Kidney (tissue), 13 donors: ENCODE measurements at regions not wholly inside any gene's neighbourhood (a gene's known extent, or its start where the extent isn't known, plus 50 kb on each side); places are given as distances from the start of the nearest gene placed in this dataset.

Experiments used
- DNase-seq, 5 donors: peaks; one replicate each; pipeline ENCODE4 v3.0.0-alpha.2; 2013 to 2020
- FAIRE-seq: peaks from 2 replicates; lab custom pipeline; 2012; peaks lifted over from hg19 to GRCh38; lab: Jason Lieb, UNC
- H3K27ac ChIP-seq, 2 donors: one replicate each; pipeline ENCODE4 v1.7.0; 2013; ENCODE audit warnings: low read depth in 2 of 2, low read length in 2 of 2, inconsistent platforms in 1 of 2
- H3K27me3 ChIP-seq: one replicate; pipeline ENCODE4 v1.7.1; 2013; ENCODE audit warnings: low read length, inconsistent platforms; ENCODE audit not compliant: control insufficient read depth, insufficient read depth
- H3K36me3 ChIP-seq, 3 donors: one replicate each; pipeline versions ENCODE4 v1.7.0 to v1.7.1; 2013; ENCODE audit warnings: low read length in 3 of 3, control low read depth in 1 of 3, inconsistent platforms in 1 of 3; ENCODE audit not compliant: insufficient read depth in 3 of 3, control insufficient read depth in 2 of 3
- H3K4me1 ChIP-seq, 3 donors: one replicate each; pipeline versions ENCODE4 v1.7.0 to v1.7.1; 2013; ENCODE audit warnings: low read length in 3 of 3, inconsistent platforms in 1 of 3, low read depth in 1 of 3; ENCODE audit not compliant: control insufficient read depth in 2 of 3, insufficient read depth in 2 of 3
- H3K4me3 ChIP-seq, 3 donors: one replicate each; pipeline versions ENCODE4 v1.7.0 to v1.8.1; 2013; ENCODE audit warnings: low read length in 3 of 3, control low read depth in 1 of 3, inconsistent platforms in 1 of 3
- H3K9ac ChIP-seq, 3 donors: one replicate each; pipeline versions ENCODE4 v1.7.0 to v1.7.1; 2013; ENCODE audit warnings: low read length in 3 of 3, control low read depth in 1 of 3, inconsistent platforms in 1 of 3
- H3K9me3 ChIP-seq, 3 donors: one replicate each; pipeline versions ENCODE4 v1.7.0 to v1.7.1; 2013; ENCODE audit warnings: low read length in 3 of 3, control low read depth in 1 of 3, inconsistent platforms in 1 of 3; ENCODE audit not compliant: control insufficient read depth in 2 of 3, insufficient read depth in 1 of 3
- CTCF ChIP-seq: IDR thresholded peaks from 3 replicates; pipeline ENCODE4 v1.5.1; 2012; ENCODE audit warnings: mild to moderate bottlenecking, moderate library complexity, borderline replicate concordance; ENCODE audit not compliant: insufficient read depth; ENCODE audit errors: extremely low read depth
- intact Hi-C: fragments of 100-400 bp; cut with DNase I; formaldehyde crosslinking; loops from one replicate; pipeline ENCODE4 v1.11.1; 2022
- donor health status: control.
- donor health status: control.
- donor health status: control.
- donor health status: control.
- donor health status: control.
- donor health status: DM: yes; HTN: yes; CAD: no.
- donor health status: Normal renal cell carcinoma (clear cell type).

- intact Hi-C loops, result no loop called here
- Histone ChIP-seq H3K9ac (no peak overlapping the region), H3K4me1 (no peaks in the 10 kb centered on the region), H3K4me3 (no peak overlapping the region), H3K36me3 (no peaks in the 10 kb centered on the region), H3K27ac (no peak overlapping the region), H3K9me3 (no peaks in the 10 kb centered on the region), H3K27me3 (no peaks in the 10 kb centered on the region)
- TF ChIP-seq CTCF, result no peak
- DNase-seq (no peak), FAIRE-seq (no peak)
Observed at GRCh38 chr13:33973194-33973593, 155.2 kb downstream of the RFC3 start.

GRCh38 chr13:33976965-33977364 lies 159.0 kb downstream of the RFC3 start:
- FAIRE-seq, result no peak
- TF ChIP-seq CTCF, result no peak

GRCh38 chr13:33978653-33979052 lies 160.7 kb downstream of the RFC3 start:
- H3K9me3 ChIP-seq, result no peaks in the 10 kb centered on the region
- FAIRE-seq (no peak), DNase-seq (no peak)
- H3K9ac ChIP-seq, result no peak overlapping the region
- TF ChIP-seq CTCF, result no peak
- H3K4me3 ChIP-seq, result no peak overlapping the region
- no peaks in the 10 kb centered on the region for H3K4me1 ChIP-seq
- H3K27ac ChIP-seq, result no peak overlapping the region
- intact Hi-C loops, result no loop called here
- no peaks in the 10 kb centered on the region for H3K36me3 ChIP-seq
- H3K27me3 ChIP-seq, result no peaks in the 10 kb centered on the region

More at GRCh38 chr13:33976965-33977364, 159.0 kb downstream of the RFC3 start:
- H3K4me1 ChIP-seq, result no peaks in the 10 kb centered on the region
- no peak overlapping the region for H3K4me3 ChIP-seq
- intact Hi-C loops, result no loop called here
- H3K27ac ChIP-seq, result no peak overlapping the region
- H3K27me3 ChIP-seq, result no peaks in the 10 kb centered on the region
- no peaks in the 10 kb centered on the region for H3K36me3 ChIP-seq
- H3K9me3 ChIP-seq, result no peaks in the 10 kb centered on the region
- DNase-seq, result no peak
- H3K9ac ChIP-seq, result no peak overlapping the region

- H3K9me3 ChIP-seq, result no peaks in the 10 kb centered on the region
- H3K4me3 ChIP-seq, result no peak overlapping the region
- no peak overlapping the region for H3K27ac ChIP-seq
- FAIRE-seq (no peak), DNase-seq (peak in 2 of 5 donors; percentile 30 to 35)
- H3K4me1 ChIP-seq, result peaks cover 0 to 5% (median 4%) of the 10 kb centered on the region in 3 donors
- no peaks in the 10 kb centered on the region for H3K36me3 ChIP-seq
- TF ChIP-seq CTCF, result no peak
- no peaks in the 10 kb centered on the region for H3K27me3 ChIP-seq
- intact Hi-C loops, result no loop called here
- H3K9ac ChIP-seq, result no peak overlapping the region
Observed at GRCh38 chr13:33992881-33993336, 175.0 kb downstream of the RFC3 start.
